Stomach (tissue), 8 donors: ENCODE measurements at regions not wholly inside any gene's neighbourhood (a gene's known extent, or its start where the extent isn't known, plus 50 kb on each side); places are given as distances from the start of the nearest gene placed in this dataset.
A peak's percentile ranks its signal among the peaks of the same experiment; 100 is the strongest.

ENCODE experiments used
- DNase-seq, 2 donors: peaks; one replicate each; pipeline versions ENCODE4 v3.0.0 to v3.0.0-alpha.2; 2013 to 2019
- H3K27ac ChIP-seq, 5 donors: fragments of 200-600 bp in 4 of 5; sonication (generic) in 4 of 5; one replicate each; pipeline ENCODE4 v1.5.1; 2013 to 2019; ENCODE audit warnings: mild to moderate bottlenecking in 1 of 5, moderate library complexity in 1 of 5
- H3K27me3 ChIP-seq, 3 donors: fragments of 200-600 bp; sonication (generic); one replicate each; pipeline ENCODE4 v1.5.1; 2017 to 2019; ENCODE audit warnings: mixed run types in 1 of 3
- H3K36me3 ChIP-seq, 4 donors: fragments of 200-600 bp; sonication (generic); 1 replicate in 3 of 4; 2 replicates in 1 of 4; pipeline ENCODE4 v1.5.1; 2016 to 2019
- H3K4me1 ChIP-seq, 4 donors: fragments of 200-600 bp; sonication (generic); one replicate each; pipeline ENCODE4 v1.5.1; 2016 to 2019
- H3K4me3 ChIP-seq, 4 donors: fragments of 200-600 bp; sonication (generic) in 3 of 4; one replicate each; pipeline ENCODE4 v1.5.1; 2016 to 2019; ENCODE audit warnings: mild to moderate bottlenecking in 1 of 4
- H3K9me3 ChIP-seq, 4 donors: fragments of 200-600 bp; sonication (generic); one replicate each; pipeline ENCODE4 v1.5.1; 2016 to 2019
- EP300 ChIP-seq: sonication (generic); formaldehyde crosslinking; IDR thresholded peaks from one replicate; pipeline ENCODE4 v1.6.1; 2017; ENCODE audit warnings: antibody characterized with exemption
- POLR2A ChIP-seq, 4 donors: fragments of 450-650 bp; IDR thresholded peaks; one replicate each; pipeline ENCODE4 v1.6.1; 2016; ENCODE audit warnings: antibody characterized with exemption in 4 of 4, control low read depth in 2 of 4, mild to moderate bottlenecking in 1 of 4, moderate library complexity in 1 of 4
- POLR2AphosphoS5 ChIP-seq, 3 donors: sonication (generic); formaldehyde crosslinking; IDR thresholded peaks; one replicate each; pipeline ENCODE4 v1.6.1; 2016; ENCODE audit warnings: antibody characterized with exemption in 3 of 3
- WGBS, 5 donors: extraction: QIAGEN DNeasy Blood & Tissue Kit in 3 of 5; methylation state at CpG; one replicate each; pipeline versions ENCODE4 v1.1.5 to v1.1.7; 2013 to 2018; 5-methylcytosine and 5-hydroxymethylcytosine counted together
- intact Hi-C: fragments of 100-400 bp; cut with DNase I; formaldehyde crosslinking; loops from one replicate; pipeline ENCODE4 v1.15.1; 2023; ENCODE audit warnings: low total_unique reads
- TF ChIP-seq, protein P1 (sequence below), 7 experiments: fragments of 450-650 bp in 4 of 7; fragments of 200-600 bp in 3 of 7; sonication (generic) in 3 of 7; IDR thresholded peaks; one replicate each; pipeline ENCODE4 v1.5.1; 2016 to 2019; ENCODE audit warnings: antibody characterized with exemption in 7 of 7, control low read depth in 2 of 7, mild to moderate bottlenecking in 1 of 7
- donor health status: healthy with polysubstance abuse.
- donor health status: Bipolar disorder and iron deficiency.
- donor health status: healthy.

- H3K4me3 ChIP-seq: no peak overlapping the region
- intact Hi-C loops: no loop called here
- no peaks in the 10 kb centered on the region for H3K36me3 ChIP-seq
- no peak for DNase-seq
- H3K9me3 ChIP-seq: no peaks in the 10 kb centered on the region
- no peak for TF ChIP-seq POLR2A (IDR thresholded peaks at IDR 0.05)
- no peak for TF ChIP-seq EP300
- TF ChIP-seq POLR2AphosphoS5 (IDR thresholded peaks at IDR 0.05): no peak
- TF ChIP-seq, protein P1, sequence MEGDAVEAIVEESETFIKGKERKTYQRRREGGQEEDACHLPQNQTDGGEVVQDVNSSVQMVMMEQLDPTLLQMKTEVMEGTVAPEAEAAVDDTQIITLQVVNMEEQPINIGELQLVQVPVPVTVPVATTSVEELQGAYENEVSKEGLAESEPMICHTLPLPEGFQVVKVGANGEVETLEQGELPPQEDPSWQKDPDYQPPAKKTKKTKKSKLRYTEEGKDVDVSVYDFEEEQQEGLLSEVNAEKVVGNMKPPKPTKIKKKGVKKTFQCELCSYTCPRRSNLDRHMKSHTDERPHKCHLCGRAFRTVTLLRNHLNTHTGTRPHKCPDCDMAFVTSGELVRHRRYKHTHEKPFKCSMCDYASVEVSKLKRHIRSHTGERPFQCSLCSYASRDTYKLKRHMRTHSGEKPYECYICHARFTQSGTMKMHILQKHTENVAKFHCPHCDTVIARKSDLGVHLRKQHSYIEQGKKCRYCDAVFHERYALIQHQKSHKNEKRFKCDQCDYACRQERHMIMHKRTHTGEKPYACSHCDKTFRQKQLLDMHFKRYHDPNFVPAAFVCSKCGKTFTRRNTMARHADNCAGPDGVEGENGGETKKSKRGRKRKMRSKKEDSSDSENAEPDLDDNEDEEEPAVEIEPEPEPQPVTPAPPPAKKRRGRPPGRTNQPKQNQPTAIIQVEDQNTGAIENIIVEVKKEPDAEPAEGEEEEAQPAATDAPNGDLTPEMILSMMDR (IDR thresholded peaks at IDR 0.05): no peak
- no peak overlapping the region for H3K27ac ChIP-seq
- peaks cover 0 to 25% (median 5%) of the 10 kb centered on the region in 4 donors for H3K4me1 ChIP-seq
- WGBS, 5 donors: 65 to 79% (median 69%) methylated on average over 17 of the region's 17 CpGs
- H3K27me3 ChIP-seq: no peaks in the 10 kb centered on the region
Observed at GRCh38 chr20:53712212-53712977, 118.8 kb upstream of the ZNF217 start.

- no peak for DNase-seq
- H3K27ac ChIP-seq: no peak overlapping the region
- intact Hi-C loops: no loop called here
- no peak overlapping the region for H3K4me3 ChIP-seq
- no peaks in the 10 kb centered on the region for H3K27me3 ChIP-seq
- no peaks in the 10 kb centered on the region for H3K9me3 ChIP-seq
- no peaks in the 10 kb centered on the region for H3K36me3 ChIP-seq
- TF ChIP-seq, protein P1 (IDR thresholded peaks at IDR 0.05): no peak
- TF ChIP-seq POLR2AphosphoS5 (IDR thresholded peaks at IDR 0.05) (no peak), EP300 (no peak), POLR2A (IDR thresholded peaks at IDR 0.05) (no peak)
- 67 to 83% (median 74%) methylated on average over 11 of the region's 11 CpGs for WGBS, 5 donors
- peaks cover 0 to 34% (median 12%) of the 10 kb centered on the region in 4 donors for H3K4me1 ChIP-seq
Observed at GRCh38 chr20:53711333-53712211, 117.9 kb upstream of the ZNF217 start.

DNA sequence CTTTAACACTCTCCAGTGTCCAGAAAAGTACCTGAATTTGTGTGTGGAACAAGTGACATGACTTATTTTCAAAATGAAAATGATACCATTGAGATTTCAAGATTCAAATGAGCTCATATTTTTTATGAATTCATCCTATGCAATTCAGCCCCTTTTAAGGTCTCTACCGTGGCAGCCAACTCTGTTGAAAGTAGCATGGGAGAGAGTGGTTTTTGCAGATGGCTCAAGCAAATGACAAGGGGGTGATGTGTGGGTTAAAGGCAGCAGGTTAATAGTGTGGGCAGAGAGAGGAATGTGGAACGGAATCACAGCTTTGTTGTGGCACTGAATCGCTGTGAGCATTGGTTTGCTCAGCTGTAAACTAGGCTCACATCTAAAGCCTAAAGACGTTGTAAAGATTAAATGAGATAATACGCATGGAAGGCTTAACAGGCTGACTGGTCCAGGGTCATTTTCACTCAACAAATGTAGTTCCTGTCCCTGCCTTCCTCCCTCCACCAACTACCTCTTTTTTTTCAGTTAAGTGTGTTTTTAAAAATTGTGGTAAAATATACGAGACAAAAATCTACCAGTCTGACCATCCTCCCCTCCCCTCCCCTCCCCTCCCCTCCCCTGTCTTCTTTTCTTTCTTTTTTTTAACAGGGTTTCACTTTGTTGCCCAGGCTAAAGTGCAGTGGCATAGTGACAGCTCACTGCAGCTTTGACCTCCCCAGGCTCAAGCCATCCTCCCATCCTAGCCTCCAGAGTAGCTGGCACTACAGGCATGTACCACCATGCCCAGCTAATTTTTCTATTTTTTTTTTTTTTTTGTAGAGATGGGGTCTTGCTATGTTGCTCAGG lies 114.7 kb upstream of the ZNF217 start:
- no peaks in the 10 kb centered on the region for H3K27me3 ChIP-seq
- no peaks in the 10 kb centered on the region for H3K9me3 ChIP-seq
- H3K4me3 ChIP-seq: no peak overlapping the region
- DNase-seq: no peak
- peaks cover 0 to 39% (median 15%) of the 10 kb centered on the region in 4 donors for H3K4me1 ChIP-seq
- no peak for TF ChIP-seq EP300
- TF ChIP-seq POLR2A (IDR thresholded peaks at IDR 0.05): no peak
- TF ChIP-seq POLR2AphosphoS5 (IDR thresholded peaks at IDR 0.05): no peak
- TF ChIP-seq, protein P1 (IDR thresholded peaks at IDR 0.05): no peak
- intact Hi-C loops: no loop called here
- 34 to 56% (median 47%) methylated on average over 6 of the region's 6 CpGs for WGBS, 5 donors
- H3K36me3 ChIP-seq: no peaks in the 10 kb centered on the region
- peak overlapping the region in 4 of 5 donors; percentile 12 to 47 (median 33) for H3K27ac ChIP-seq
